ENCODE measurements at regions not wholly inside any gene's neighbourhood (a gene's known extent, or its start where the extent isn't known, plus 50 kb on each side); places are given as distances from the start of the nearest gene placed in this dataset.

DNA sequence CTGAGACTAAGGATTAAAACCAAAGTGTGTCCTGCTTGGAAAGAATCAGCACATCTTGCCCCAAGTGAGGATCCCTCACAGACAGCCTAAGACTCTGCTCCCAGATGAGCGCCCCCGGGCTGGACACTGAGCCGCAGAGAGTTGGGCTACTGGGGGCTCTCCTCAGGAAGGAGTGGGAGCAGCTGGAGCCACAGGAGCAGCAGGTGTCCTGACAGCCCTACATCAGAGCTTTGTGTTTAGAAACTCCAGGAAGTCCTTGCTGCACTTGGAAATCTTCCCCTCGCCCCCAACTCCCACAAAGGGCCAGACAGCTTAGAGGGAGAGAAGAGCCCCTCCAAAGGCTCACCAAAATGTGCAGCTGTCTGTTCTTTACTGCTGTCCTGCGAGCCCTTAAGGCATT lies 172.2 kb downstream of the HERPUD2 start:
- no peaks in the 10 kb centered on the region for H3K4me1 Mint-ChIP-seq
- no peak overlapping the region for H3K4me3 ChIP-seq
- H3K27me3 Mint-ChIP-seq (ENCODE audit: insufficient read depth, low read depth): peaks cover 8% of the 10 kb centered on the region
- H4K20me1 ChIP-seq (ENCODE audit: low read depth): no peaks in the 10 kb centered on the region
- H3K36me3 Mint-ChIP-seq: no peaks in the 10 kb centered on the region
- TF ChIP-seq EZH2phosphoT487 (IDR thresholded peaks at IDR 0.05) (no peak), EZH2 (IDR thresholded peaks at IDR 0.05) (no peak)
- TF ChIP-seq, protein P1, sequence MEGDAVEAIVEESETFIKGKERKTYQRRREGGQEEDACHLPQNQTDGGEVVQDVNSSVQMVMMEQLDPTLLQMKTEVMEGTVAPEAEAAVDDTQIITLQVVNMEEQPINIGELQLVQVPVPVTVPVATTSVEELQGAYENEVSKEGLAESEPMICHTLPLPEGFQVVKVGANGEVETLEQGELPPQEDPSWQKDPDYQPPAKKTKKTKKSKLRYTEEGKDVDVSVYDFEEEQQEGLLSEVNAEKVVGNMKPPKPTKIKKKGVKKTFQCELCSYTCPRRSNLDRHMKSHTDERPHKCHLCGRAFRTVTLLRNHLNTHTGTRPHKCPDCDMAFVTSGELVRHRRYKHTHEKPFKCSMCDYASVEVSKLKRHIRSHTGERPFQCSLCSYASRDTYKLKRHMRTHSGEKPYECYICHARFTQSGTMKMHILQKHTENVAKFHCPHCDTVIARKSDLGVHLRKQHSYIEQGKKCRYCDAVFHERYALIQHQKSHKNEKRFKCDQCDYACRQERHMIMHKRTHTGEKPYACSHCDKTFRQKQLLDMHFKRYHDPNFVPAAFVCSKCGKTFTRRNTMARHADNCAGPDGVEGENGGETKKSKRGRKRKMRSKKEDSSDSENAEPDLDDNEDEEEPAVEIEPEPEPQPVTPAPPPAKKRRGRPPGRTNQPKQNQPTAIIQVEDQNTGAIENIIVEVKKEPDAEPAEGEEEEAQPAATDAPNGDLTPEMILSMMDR (IDR thresholded peaks at IDR 0.05): no peak
- no peak for DNase-seq (ENCODE audit: low spot score)
- no peaks in the 10 kb centered on the region for H3K4me1 ChIP-seq
- no peak overlapping the region for H3K9ac ChIP-seq
- H3K27me3 ChIP-seq: peaks cover 52% of the 10 kb centered on the region
- H3K9me3 Mint-ChIP-seq: no peaks in the 10 kb centered on the region
- no peaks in the 10 kb centered on the region for H3K36me3 ChIP-seq
- H3K27ac ChIP-seq: no peak overlapping the region
- no peak overlapping the region for H2AFZ ChIP-seq (replicated peaks)
- H3K79me2 ChIP-seq (ENCODE audit: low read depth): no peaks in the 10 kb centered on the region
- H3K4me3 Mint-ChIP-seq: no peak overlapping the region
- H3F3A ChIP-seq (ENCODE audit: low read depth): no peaks in the 10 kb centered on the region
- no peak overlapping the region for H3K27ac Mint-ChIP-seq
- H3K4me2 ChIP-seq: no peak overlapping the region
- no peaks in the 10 kb centered on the region for H3K9me3 ChIP-seq (ENCODE audit: low read depth)

DNA sequence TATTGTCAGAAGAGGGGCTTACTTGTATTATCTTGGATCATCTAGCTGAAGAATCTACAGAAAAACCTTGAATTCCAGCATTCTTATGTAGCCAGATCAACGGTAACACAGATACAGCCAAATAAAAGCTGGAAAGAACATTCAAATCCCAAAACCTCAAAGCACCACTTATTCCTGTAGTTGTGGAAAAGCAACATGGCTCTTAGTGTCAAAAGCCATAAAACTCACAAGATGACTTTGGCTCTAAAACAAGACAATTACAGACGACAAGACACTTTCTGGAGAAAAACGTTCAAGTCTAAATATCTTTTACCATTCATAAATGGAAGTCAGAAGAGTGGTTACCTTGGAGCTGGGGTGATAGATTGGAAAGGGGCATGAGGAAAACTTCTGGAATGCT lies 173.0 kb downstream of the HERPUD2 start:
- Histone ChIP-seq H3K4me3 (no peak overlapping the region), H3F3A (ENCODE audit: low read depth) (no peaks in the 10 kb centered on the region), H3K79me2 (ENCODE audit: low read depth) (no peaks in the 10 kb centered on the region), H3K4me1 (no peaks in the 10 kb centered on the region), H3K27ac (no peak overlapping the region), H3K9me3 (ENCODE audit: low read depth) (no peaks in the 10 kb centered on the region), H2AFZ (replicated peaks) (no peak overlapping the region), H3K27me3 (peaks cover 52% of the 10 kb centered on the region), H3K36me3 (no peaks in the 10 kb centered on the region), H4K20me1 (ENCODE audit: low read depth) (no peaks in the 10 kb centered on the region), H3K4me2 (no peak overlapping the region), H3K9ac (no peak overlapping the region)
- no peak overlapping the region for H3K4me3 Mint-ChIP-seq
- no peaks in the 10 kb centered on the region for H3K4me1 Mint-ChIP-seq
- H3K36me3 Mint-ChIP-seq: no peaks in the 10 kb centered on the region
- TF ChIP-seq EZH2phosphoT487 (IDR thresholded peaks at IDR 0.05) (no peak), EZH2 (IDR thresholded peaks at IDR 0.05) (no peak)
- TF ChIP-seq, protein P1 (IDR thresholded peaks at IDR 0.05): no peak
- H3K9me3 Mint-ChIP-seq: no peaks in the 10 kb centered on the region
- H3K27me3 Mint-ChIP-seq (ENCODE audit: insufficient read depth, low read depth): peaks cover 8% of the 10 kb centered on the region
- DNase-seq (ENCODE audit: low spot score): no peak
- H3K27ac Mint-ChIP-seq: no peak overlapping the region

DNA sequence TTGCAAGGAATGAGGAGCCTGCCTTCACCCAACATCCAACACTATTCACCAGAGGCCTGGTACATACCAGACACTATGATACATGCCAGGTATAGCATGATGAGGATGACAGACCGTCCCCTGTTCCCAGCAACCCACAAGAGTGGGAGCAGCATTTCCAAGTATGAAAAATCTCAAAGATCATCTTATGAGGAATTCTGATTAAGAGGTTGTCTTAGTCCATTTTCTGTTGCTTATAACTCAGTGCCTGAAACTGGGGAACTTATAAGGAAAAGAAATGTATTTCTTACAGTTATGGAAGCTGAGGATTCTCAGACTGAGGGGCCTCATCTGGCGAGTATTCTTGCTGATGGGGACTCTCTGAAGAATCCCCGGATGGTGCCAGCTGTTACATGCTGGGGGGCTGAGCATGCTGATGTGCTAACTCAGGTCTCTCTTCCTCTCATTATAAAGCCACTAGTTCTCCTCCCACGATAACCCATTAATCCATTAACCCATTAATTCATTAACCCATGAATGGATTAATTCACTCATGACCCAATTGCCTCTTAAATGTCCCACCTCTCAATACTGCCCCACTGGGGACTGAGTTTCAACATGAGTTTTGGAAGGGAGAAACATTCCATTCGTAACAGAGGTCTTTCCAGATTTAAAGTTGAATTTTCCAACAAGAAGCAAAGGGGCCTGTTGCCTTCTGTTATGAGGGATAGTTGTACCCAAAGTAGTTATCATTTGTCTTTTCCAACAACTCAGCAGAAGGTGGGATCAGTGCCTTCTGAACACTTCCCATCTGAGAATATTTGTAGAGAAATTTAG lies 173.9 kb downstream of the HERPUD2 start:
- no peaks in the 10 kb centered on the region for H3K79me2 ChIP-seq (ENCODE audit: low read depth)
- H3K9ac ChIP-seq: no peak overlapping the region
- H3K27ac ChIP-seq: no peak overlapping the region
- H3F3A ChIP-seq (ENCODE audit: low read depth): no peaks in the 10 kb centered on the region
- Mint-ChIP-seq H3K36me3 (no peaks in the 10 kb centered on the region), H3K4me1 (no peaks in the 10 kb centered on the region), H3K9me3 (no peaks in the 10 kb centered on the region), H3K4me3 (no peak overlapping the region), H3K27ac (no peak overlapping the region), H3K27me3 (ENCODE audit: insufficient read depth, low read depth) (peaks cover 3% of the 10 kb centered on the region)
- TF ChIP-seq, protein P1 (IDR thresholded peaks at IDR 0.05): no peak
- TF ChIP-seq EZH2 (IDR thresholded peaks at IDR 0.05) (no peak), EZH2phosphoT487 (IDR thresholded peaks at IDR 0.05) (no peak)
- no peak overlapping the region for H3K4me3 ChIP-seq
- no peak for DNase-seq (ENCODE audit: low spot score)
- H3K4me1 ChIP-seq: no peaks in the 10 kb centered on the region
- no peaks in the 10 kb centered on the region for H3K9me3 ChIP-seq (ENCODE audit: low read depth)
- H3K36me3 ChIP-seq: no peaks in the 10 kb centered on the region
- H3K27me3 ChIP-seq: peaks cover 52% of the 10 kb centered on the region
- H2AFZ ChIP-seq (replicated peaks): no peak overlapping the region
- H4K20me1 ChIP-seq (ENCODE audit: low read depth): no peaks in the 10 kb centered on the region
- no peak overlapping the region for H3K4me2 ChIP-seq

Data from neural progenitor cell (in vitro differentiated cells).